H1 (cell line): ENCODE measurements at regions not wholly inside any gene's neighbourhood (a gene's known extent, or its start where the extent isn't known, plus 50 kb on each side); places are given as distances from the start of the nearest gene placed in this dataset.

Experiments used
- CTCF ChIA-PET: fragments of 300-600 bp; sonication (Branson Sonifier 250); formaldehyde crosslinking; loops from one replicate; lab custom pipeline; 2021; ENCODE audit not compliant: partially characterized antibody; lab: Charles Lee
- POLR2A ChIA-PET: fragments of 300-600 bp; sonication (Branson Sonifier 250); formaldehyde crosslinking; loops from one replicate; lab custom pipeline; 2021; ENCODE audit warnings: inconsistent platforms; ENCODE audit not compliant: partially characterized antibody; lab: Charles Lee
- DNase-seq, 2 experiments: peaks; one replicate each; pipeline versions ENCODE4 v3.0.0 to v3.0.0-alpha.2; 2010 to 2022; ENCODE audit warnings: low spot score in 2 of 2, low read depth in 1 of 2, mixed read lengths in 1 of 2
- FAIRE-seq: peaks from 2 replicates; lab custom pipeline; 2011; peaks lifted over from hg19 to GRCh38; lab: Jason Lieb, UNC
- H2AFZ ChIP-seq: 2 replicates; pipeline ENCODE4 v1.8.1; 2012; ENCODE audit warnings: low read length, inconsistent platforms
- H2AK5ac ChIP-seq: 2 replicates; pipeline ENCODE4 v1.6.1; 2013; ENCODE audit warnings: low read depth, low read length
- H2BK120ac ChIP-seq: replicated peaks from 2 replicates; pipeline ENCODE3; 2013; ENCODE audit warnings: low read depth, low read length, inconsistent platforms
- H2BK12ac ChIP-seq: 2 replicates; pipeline ENCODE4 v1.6.1; 2013; ENCODE audit warnings: low read depth, low read length
- H2BK15ac ChIP-seq: 2 replicates; pipeline ENCODE4 v1.6.1; 2013; ENCODE audit warnings: low read length
- H2BK20ac ChIP-seq: 2 replicates; pipeline ENCODE4 v1.6.1; 2013; ENCODE audit warnings: low read length
- H2BK5ac ChIP-seq: 2 replicates; pipeline ENCODE4 v1.6.1; 2013; ENCODE audit warnings: low read depth, low read length
- H3K14ac ChIP-seq: 2 replicates; pipeline ENCODE4 v1.6.1; 2013; ENCODE audit warnings: inconsistent platforms; ENCODE audit not compliant: insufficient read length
- H3K18ac ChIP-seq: 2 replicates; pipeline ENCODE4 v1.6.1; 2013; ENCODE audit warnings: low read length; ENCODE audit errors: extremely low read depth
- H3K23ac ChIP-seq: 2 replicates; pipeline ENCODE4 v1.6.1; 2013; ENCODE audit warnings: inconsistent platforms; ENCODE audit not compliant: insufficient read length
- H3K23me2 ChIP-seq: 2 replicates; pipeline ENCODE4 v1.6.1; 2013; ENCODE audit warnings: low read depth, low read length
- H3K27ac ChIP-seq: 2 replicates; pipeline ENCODE4 v1.6.1; 2011; ENCODE audit warnings: low read depth, low read length, inconsistent platforms
- H3K27me3 ChIP-seq, 4 experiments: replicated peaks in 1 of 4; 1 replicate in 1 of 4; 2 replicates in 3 of 4; pipeline versions ENCODE4 v1.6.1 to v1.8.1; 2011 to 2013; ENCODE audit warnings: low read length in 3 of 4, mild to moderate bottlenecking in 3 of 4, inconsistent platforms in 2 of 4, mixed read lengths in 2 of 4, moderate library complexity in 1 of 4; ENCODE audit not compliant: control insufficient read depth in 3 of 4, insufficient read depth in 3 of 4; ENCODE audit errors: extremely low read depth in 1 of 4
- H3K36me3 ChIP-seq, 4 experiments: 2 replicates each; pipeline versions ENCODE4 v1.6.1 to v1.8.1; 2011 to 2013; ENCODE audit warnings: mild to moderate bottlenecking in 4 of 4, low read length in 3 of 4, moderate library complexity in 2 of 4, control low read depth in 1 of 4, inconsistent platforms in 1 of 4; ENCODE audit not compliant: insufficient read depth in 4 of 4, control insufficient read depth in 2 of 4
- H3K4ac ChIP-seq: replicated peaks from 2 replicates; pipeline ENCODE3; 2013; ENCODE audit warnings: low read length, low read depth, mixed read lengths, inconsistent platforms; ENCODE audit not compliant: insufficient read length
- H3K4me1 ChIP-seq, 4 experiments: replicated peaks in 1 of 4; 1 replicate in 1 of 4; 2 replicates in 3 of 4; pipeline versions ENCODE4 v1.6.1 to v1.8.1; 2011 to 2013; ENCODE audit warnings: low read length in 3 of 4, inconsistent platforms in 2 of 4, mixed read lengths in 1 of 4; ENCODE audit not compliant: insufficient read depth in 4 of 4, control insufficient read depth in 3 of 4
- H3K4me2 ChIP-seq, 2 experiments: 2 replicates each; pipeline versions ENCODE4 v1.6.1 to v1.8.1; 2011 to 2013; ENCODE audit warnings: low read depth in 2 of 2, low read length in 2 of 2, control low read depth in 1 of 2, inconsistent platforms in 1 of 2, mild to moderate bottlenecking in 1 of 2; ENCODE audit not compliant: insufficient read depth in 1 of 2
- H3K4me3 ChIP-seq, 4 experiments: fragments of 200-600, 300-600 bp in 1 of 4; sonication (generic), shearing (Covaris generic), sonication (Bioruptor Twin) in 1 of 4; 2 replicates each; pipeline versions ENCODE4 v1.5.1 to v1.8.1; 2011 to 2016; ENCODE audit warnings: low read length in 4 of 4, low read depth in 3 of 4, control low read depth in 2 of 4, inconsistent platforms in 2 of 4, mild to moderate bottlenecking in 2 of 4, mixed read lengths in 1 of 4, moderate library complexity in 1 of 4; ENCODE audit not compliant: insufficient read depth in 2 of 4; ENCODE audit errors: extremely low read depth in 1 of 4
- H3K56ac ChIP-seq: replicated peaks from 2 replicates; pipeline ENCODE3; 2013; ENCODE audit warnings: low read depth, mild to moderate bottlenecking, mixed read lengths, low read length, inconsistent platforms; ENCODE audit not compliant: insufficient read length
- H3K79me1 ChIP-seq: 2 replicates; pipeline ENCODE4 v1.6.1; 2013; ENCODE audit warnings: low read depth, low read length, control low read depth
- H3K79me2 ChIP-seq, 2 experiments: 2 replicates each; pipeline versions ENCODE4 v1.6.1 to v1.8.1; 2012 to 2013; ENCODE audit warnings: low read length in 2 of 2, mild to moderate bottlenecking in 2 of 2, inconsistent platforms in 1 of 2; ENCODE audit not compliant: insufficient read depth in 2 of 2, control insufficient read depth in 1 of 2
- H3K9ac ChIP-seq, 4 experiments: replicated peaks in 1 of 4; 1 replicate in 1 of 4; 2 replicates in 3 of 4; pipeline versions ENCODE4 v1.6.1 to v1.8.1; 2011 to 2013; ENCODE audit warnings: low read depth in 3 of 4, low read length in 3 of 4, control low read depth in 2 of 4, mild to moderate bottlenecking in 2 of 4, moderate library complexity in 2 of 4, inconsistent platforms in 1 of 4; ENCODE audit errors: extremely low read depth in 1 of 4
- H3K9me3 ChIP-seq, 2 experiments: 2 replicates each; pipeline versions ENCODE4 v1.6.1 to v1.8.1; 2012 to 2013; ENCODE audit warnings: mild to moderate bottlenecking in 2 of 2, moderate library complexity in 2 of 2, control low read depth in 1 of 2, inconsistent platforms in 1 of 2, low read depth in 1 of 2, low read length in 1 of 2, mixed read lengths in 1 of 2; ENCODE audit not compliant: insufficient read depth in 2 of 2
- H4K20me1 ChIP-seq, 2 experiments: replicated peaks in 1 of 2; 2 replicates each; pipeline versions ENCODE3 to v1.8.1; 2011 to 2013; ENCODE audit warnings: inconsistent platforms in 2 of 2, low read length in 2 of 2, mild to moderate bottlenecking in 1 of 2; ENCODE audit not compliant: insufficient read depth in 2 of 2, control insufficient read depth in 1 of 2
- H4K5ac ChIP-seq: 2 replicates; pipeline ENCODE4 v1.6.1; 2013; ENCODE audit warnings: low read length, low read depth, mixed read lengths, inconsistent platforms; ENCODE audit not compliant: insufficient read length
- H4K8ac ChIP-seq: 2 replicates; pipeline ENCODE4 v1.8.0; 2013; ENCODE audit warnings: mild to moderate bottlenecking, moderate library complexity, low read length, inconsistent platforms; ENCODE audit not compliant: insufficient read depth; ENCODE audit errors: extremely low read depth
- H4K91ac ChIP-seq: replicated peaks from 2 replicates; pipeline ENCODE3; 2013; ENCODE audit warnings: low read length, mixed read lengths, inconsistent platforms; ENCODE audit not compliant: insufficient read length
- BCL11A ChIP-seq, 2 experiments: IDR thresholded peaks; one replicate each; pipeline ENCODE4 v1.6.1; 2011; ENCODE audit warnings: low read depth in 2 of 2, low read length in 2 of 2, mild to moderate bottlenecking in 2 of 2
- RAD21 ChIP-seq, 2 experiments: IDR thresholded peaks in 1 of 2; conservative IDR thresholded peaks in 1 of 2; 2 replicates each; pipeline ENCODE4 v1.6.1; 2011; ENCODE audit warnings: low read depth in 2 of 2, low read length in 2 of 2, improper control_type of control experiment in 1 of 2, inconsistent platforms in 1 of 2, mild to moderate bottlenecking in 1 of 2, moderate library complexity in 1 of 2
- RNF2 ChIP-seq: fragments of 200-900, 300-1000 bp; sonication (generic); IDR thresholded peaks from 2 replicates; pipeline ENCODE4 v1.7.1; 2016; ENCODE audit warnings: borderline replicate concordance, low read depth, mild to moderate bottlenecking, antibody characterized with exemption, low read length; ENCODE audit not compliant: poor library complexity, severe bottlenecking; ENCODE audit errors: missing control alignments
- SAP30 ChIP-seq: fragments of 300-600 bp; sonication (generic); IDR thresholded peaks from 2 replicates; pipeline ENCODE4 v1.7.1; 2012; ENCODE audit warnings: low read length, moderate library complexity, mild to moderate bottlenecking, inconsistent platforms; ENCODE audit not compliant: insufficient read depth, insufficient replicate concordance
- WGBS, 2 experiments: shearing (Covaris generic) in 1 of 2; methylation state at CpG; one replicate each; pipeline versions ENCODE4 v1.1.6 to v1.1.7; 2013 to 2015; ENCODE audit warnings: low lambda C conversion rate in 2 of 2, mixed read lengths in 2 of 2, inconsistent platforms in 1 of 2, low coverage in 1 of 2, missing lambda C conversion rate in 1 of 2; ENCODE audit not compliant: insufficient replicate concordance in 2 of 2, insufficient coverage in 1 of 2, insufficient read length in 1 of 2; ENCODE audit errors: extremely low coverage in 1 of 2, missing lambda C conversion rate in 1 of 2; 5-methylcytosine and 5-hydroxymethylcytosine counted together

DNA sequence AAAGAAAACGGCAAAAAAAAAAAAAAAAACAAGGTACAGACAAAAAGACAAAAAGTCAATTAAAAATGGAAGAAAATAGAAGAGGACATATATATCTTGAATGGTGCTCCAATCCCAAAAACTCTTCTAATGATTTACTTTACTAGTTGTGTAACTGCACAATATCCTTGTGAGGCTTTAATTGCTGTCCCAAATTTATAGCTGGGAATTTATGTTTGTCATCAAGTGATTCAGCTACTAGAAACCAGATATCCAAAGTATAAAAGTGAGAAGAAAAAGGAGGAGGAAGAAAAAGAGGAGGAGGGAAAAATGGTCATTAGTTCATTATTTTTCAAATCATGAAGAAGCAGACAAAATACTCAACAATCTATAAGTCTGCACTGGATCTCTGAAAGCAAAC lies 150.8 kb upstream of the ARPP21 start:
- Histone ChIP-seq H2BK5ac (no peak overlapping the region), H3K56ac (no peak overlapping the region), H3K36me3 (no peaks in the 10 kb centered on the region), H2AFZ (no peak overlapping the region), H3K9ac (no peak overlapping the region), H3K4me2 (no peak overlapping the region), H4K5ac (no peak overlapping the region), H2BK12ac (no peak overlapping the region), H3K79me2 (no peaks in the 10 kb centered on the region), H2BK20ac (no peak overlapping the region), H4K20me1 (no peaks in the 10 kb centered on the region), H3K27ac (no peak overlapping the region), H3K14ac (no peak overlapping the region), H3K18ac (no peak overlapping the region), H2BK15ac (no peak overlapping the region), H3K9me3 (no peaks in the 10 kb centered on the region), H2AK5ac (no peak overlapping the region), H4K8ac (no peak overlapping the region), H2BK120ac (no peak overlapping the region), H3K79me1 (no peaks in the 10 kb centered on the region), H3K4ac (no peak overlapping the region), H3K4me1 (peaks cover 0 to 2% (median 0%) of the 10 kb centered on the region in 4 experiments; a peak in 2 of 7 replicates), H3K27me3 (no peaks in the 10 kb centered on the region), H4K91ac (no peak overlapping the region), H3K4me3 (no peak overlapping the region), H3K23me2 (no peaks in the 10 kb centered on the region), H3K23ac (no peak overlapping the region)
- DNase-seq (no peak), FAIRE-seq (no peak)
- ChIA-PET CTCF (interaction anchor here (0.6 kb wide), 1 partner anchor 288 kb away, joined by 3 read pairs; no protein-coding TSS in a partner anchor), POLR2A (no interaction called here)
- no CpG with 5 or more reads among the region's 1 CpG for WGBS, 2 experiments
- no peak for TF ChIP-seq RAD21 (IDR thresholded peaks at IDR 0.05 in 1 of 2, conservative IDR thresholded peaks at IDR 0.05 in 1 of 2; ENCODE audit: low read depth in 2 of 2, low read length in 2 of 2)
- TF ChIP-seq BCL11A (IDR thresholded peaks at IDR 0.05; ENCODE audit: low read depth in 2 of 2, low read length in 2 of 2): no peak
- no peak for TF ChIP-seq RNF2
- TF ChIP-seq SAP30: no peak
